ENCODE measurements at regions not wholly inside any gene's neighbourhood (a gene's known extent, or its start where the extent isn't known, plus 50 kb on each side); places are given as distances from the start of the nearest gene placed in this dataset.

- no peak for TF ChIP-seq EZH2 (IDR thresholded peaks at IDR 0.05; ENCODE audit: borderline replicate concordance, low read depth, low read length, poor library complexity, severe bottlenecking)
- no peak for TF ChIP-seq CTCF (conservative IDR thresholded peaks at IDR 0.05; ENCODE audit: low read depth, low read length)
- Histone ChIP-seq H3K36me3 (ENCODE audit: insufficient read depth, low read length, poor library complexity, severe bottlenecking) (no peaks in the 10 kb centered on the region), H3K27ac (ENCODE audit: low read depth, low read length, poor library complexity, severe bottlenecking) (peak overlapping the region; percentile 17), H3K4me3 (ENCODE audit: low read depth, low read length, poor library complexity, severe bottlenecking) (no peak overlapping the region), H3K4me1 (ENCODE audit: insufficient read depth, low read length, poor library complexity, severe bottlenecking) (peaks cover 37% of the 10 kb centered on the region), H3K27me3 (replicated peaks; ENCODE audit: insufficient read depth, low read depth, low read length, poor library complexity) (no peaks in the 10 kb centered on the region), H3K9me3 (ENCODE audit: low read depth, low read length, poor library complexity, severe bottlenecking) (no peaks in the 10 kb centered on the region)
- intact Hi-C loops (cut with micrococcal nuclease; ENCODE audit: unreplicated experiment) = no loop called here
- POLR2A ChIA-PET (ENCODE audit: low non-redundant PET) = no interaction called here
- no TSS peak for BruUV-seq (replicated peaks)
- CTCF ChIA-PET = no interaction called here
- DNase-seq (ENCODE audit: low spot score) = no peak
These were observed 216.5 kb downstream of the SLC38A4 start for GRCh38 chr12:46609273-46609623.

- H3K9me3 ChIP-seq (ENCODE audit: low read depth, low read length, poor library complexity, severe bottlenecking) = no peaks in the 10 kb centered on the region
- ChIA-PET POLR2A (ENCODE audit: low non-redundant PET) (no interaction called here), CTCF (no interaction called here)
- DNase-seq (ENCODE audit: low spot score) = no peak
- BruUV-seq (replicated peaks) = no TSS peak
- H3K27ac ChIP-seq (ENCODE audit: low read depth, low read length, poor library complexity, severe bottlenecking) = peak overlapping the region; percentile 17
- TF ChIP-seq EZH2 (IDR thresholded peaks at IDR 0.05; ENCODE audit: borderline replicate concordance, low read depth, low read length, poor library complexity, severe bottlenecking) = no peak
- TF ChIP-seq CTCF (conservative IDR thresholded peaks at IDR 0.05; ENCODE audit: low read depth, low read length) = no peak
- H3K36me3 ChIP-seq (ENCODE audit: insufficient read depth, low read length, poor library complexity, severe bottlenecking) = no peaks in the 10 kb centered on the region
- H3K4me3 ChIP-seq (ENCODE audit: low read depth, low read length, poor library complexity, severe bottlenecking) = no peak overlapping the region
- H3K4me1 ChIP-seq (ENCODE audit: insufficient read depth, low read length, poor library complexity, severe bottlenecking) = peaks cover 37% of the 10 kb centered on the region
- no peaks in the 10 kb centered on the region for H3K27me3 ChIP-seq (replicated peaks; ENCODE audit: insufficient read depth, low read depth, low read length, poor library complexity)
- intact Hi-C loops (cut with micrococcal nuclease; ENCODE audit: unreplicated experiment) = no loop called here
These were observed 217.1 kb downstream of the SLC38A4 start for GRCh38 chr12:46608431-46609272.

- ChIA-PET CTCF (no interaction called here), POLR2A (ENCODE audit: low non-redundant PET) (no interaction called here)
- H3K9me3 ChIP-seq (ENCODE audit: low read depth, low read length, poor library complexity, severe bottlenecking) = no peaks in the 10 kb centered on the region
- H3K36me3 ChIP-seq (ENCODE audit: insufficient read depth, low read length, poor library complexity, severe bottlenecking) = no peaks in the 10 kb centered on the region
- TF ChIP-seq CTCF (conservative IDR thresholded peaks at IDR 0.05; ENCODE audit: low read depth, low read length) = no peak
- no peak for TF ChIP-seq EZH2 (IDR thresholded peaks at IDR 0.05; ENCODE audit: borderline replicate concordance, low read depth, low read length, poor library complexity, severe bottlenecking)
- H3K27ac ChIP-seq (ENCODE audit: low read depth, low read length, poor library complexity, severe bottlenecking) = no peak overlapping the region
- intact Hi-C loops (cut with micrococcal nuclease; ENCODE audit: unreplicated experiment) = no loop called here
- H3K4me3 ChIP-seq (ENCODE audit: low read depth, low read length, poor library complexity, severe bottlenecking) = no peak overlapping the region
- DNase-seq (ENCODE audit: low spot score) = no peak
- H3K4me1 ChIP-seq (ENCODE audit: insufficient read depth, low read length, poor library complexity, severe bottlenecking) = peaks cover 15% of the 10 kb centered on the region
- no peaks in the 10 kb centered on the region for H3K27me3 ChIP-seq (replicated peaks; ENCODE audit: insufficient read depth, low read depth, low read length, poor library complexity)
- BruUV-seq (replicated peaks) = no TSS peak
These were observed 221.1 kb downstream of the SLC38A4 start for GRCh38 chr12:46604684-46605083.
